ENCODE measurements at regions not wholly inside any gene's neighbourhood (a gene's known extent, or its start where the extent isn't known, plus 50 kb on each side); places are given as distances from the start of the nearest gene placed in this dataset.

GRCh38 chr18:2168022-2168421 lies 403.3 kb downstream of the METTL4 start:
- Mint-ChIP-seq H3K4me1 (peaks cover 0 to 2% (median 0%) of the 10 kb centered on the region in 3 donors), H3K4me3 (no peak overlapping the region), H3K27me3 (peaks cover 3% of the 10 kb centered on the region), H3K27ac (no peak overlapping the region), H3K36me3 (no peaks in the 10 kb centered on the region), H3K9me3 (no peaks in the 10 kb centered on the region)

- Mint-ChIP-seq H3K27me3 (peaks cover 3% of the 10 kb centered on the region), H3K9me3 (no peaks in the 10 kb centered on the region), H3K27ac (no peak overlapping the region), H3K4me3 (no peak overlapping the region), H3K4me1 (peaks cover 0 to 2% (median 0%) of the 10 kb centered on the region in 3 donors), H3K36me3 (no peaks in the 10 kb centered on the region)
Measured at GRCh38 chr18:2169656-2170055, 401.6 kb downstream of the METTL4 start.

- H3K4me1 Mint-ChIP-seq = peaks cover 0 to 2% (median 0%) of the 10 kb centered on the region in 3 donors
- H3K4me3 Mint-ChIP-seq = no peak overlapping the region
- H3K27me3 Mint-ChIP-seq = peaks cover 3% of the 10 kb centered on the region
- no peak overlapping the region for H3K27ac Mint-ChIP-seq
- H3K9me3 Mint-ChIP-seq = no peaks in the 10 kb centered on the region
- H3K36me3 Mint-ChIP-seq = peaks cover 2% of the 10 kb centered on the region
Measured at GRCh38 chr18:2171840-2172625, 399.3 kb downstream of the METTL4 start.

- Mint-ChIP-seq H3K36me3 (peaks cover 2% of the 10 kb centered on the region), H3K27me3 (peaks cover 3% of the 10 kb centered on the region), H3K4me1 (peaks cover 0 to 2% (median 0%) of the 10 kb centered on the region in 3 donors), H3K4me3 (no peak overlapping the region), H3K9me3 (no peaks in the 10 kb centered on the region), H3K27ac (no peak overlapping the region)
Measured at GRCh38 chr18:2172881-2173280, 398.4 kb downstream of the METTL4 start.

GRCh38 chr18:2173486-2173885 lies 397.8 kb downstream of the METTL4 start:
- Mint-ChIP-seq H3K9me3 (no peaks in the 10 kb centered on the region), H3K27ac (no peak overlapping the region), H3K36me3 (peaks cover 2% of the 10 kb centered on the region), H3K4me1 (peaks cover 0 to 2% (median 0%) of the 10 kb centered on the region in 3 donors), H3K27me3 (peaks cover 3% of the 10 kb centered on the region), H3K4me3 (no peak overlapping the region)

- H3K36me3 Mint-ChIP-seq = peaks cover 2% of the 10 kb centered on the region
- no peak overlapping the region for H3K27ac Mint-ChIP-seq
- H3K9me3 Mint-ChIP-seq = peaks cover 0 to 2% (median 0%) of the 10 kb centered on the region in 3 donors
- H3K27me3 Mint-ChIP-seq = peaks cover 4% of the 10 kb centered on the region
- no peaks in the 10 kb centered on the region for H3K4me1 Mint-ChIP-seq
- no peak overlapping the region for H3K4me3 Mint-ChIP-seq
Measured at GRCh38 chr18:2178036-2178435, 393.3 kb downstream of the METTL4 start.

GRCh38 chr18:2179498-2180183 lies 391.7 kb downstream of the METTL4 start:
- peaks cover 2% of the 10 kb centered on the region for H3K36me3 Mint-ChIP-seq
- H3K27ac Mint-ChIP-seq = no peak overlapping the region

GRCh38 chr18:2180586-2180985 lies 390.7 kb downstream of the METTL4 start:
- H3K36me3 Mint-ChIP-seq = no peaks in the 10 kb centered on the region
- H3K27ac Mint-ChIP-seq = no peak overlapping the region
- H3K4me1 Mint-ChIP-seq = no peaks in the 10 kb centered on the region
- peaks cover 0 to 2% (median 2%) of the 10 kb centered on the region in 3 donors for H3K9me3 Mint-ChIP-seq
- H3K4me3 Mint-ChIP-seq = no peak overlapping the region
- peaks cover 7% of the 10 kb centered on the region for H3K27me3 Mint-ChIP-seq

More at GRCh38 chr18:2179498-2180183, 391.7 kb downstream of the METTL4 start:
- H3K4me3 Mint-ChIP-seq = peak overlapping the region in 1 of 4 donors; percentile 51
- H3K4me1 Mint-ChIP-seq = no peaks in the 10 kb centered on the region
- H3K27me3 Mint-ChIP-seq = peaks cover 7% of the 10 kb centered on the region
- peaks cover 0 to 2% (median 2%) of the 10 kb centered on the region in 3 donors for H3K9me3 Mint-ChIP-seq

- peaks cover 0 to 2% (median 2%) of the 10 kb centered on the region in 3 donors for H3K9me3 Mint-ChIP-seq
- H3K4me1 Mint-ChIP-seq = no peaks in the 10 kb centered on the region
- no peak overlapping the region for H3K4me3 Mint-ChIP-seq
- H3K27me3 Mint-ChIP-seq = peaks cover 7% of the 10 kb centered on the region
- H3K27ac Mint-ChIP-seq = no peak overlapping the region
- H3K36me3 Mint-ChIP-seq = no peaks in the 10 kb centered on the region
Measured at GRCh38 chr18:2183432-2183831, 387.9 kb downstream of the METTL4 start.

GRCh38 chr18:2186967-2187366 lies 384.3 kb downstream of the METTL4 start:
- Mint-ChIP-seq H3K4me3 (no peak overlapping the region), H3K4me1 (no peaks in the 10 kb centered on the region), H3K9me3 (peaks cover 0 to 4% (median 0%) of the 10 kb centered on the region in 3 donors), H3K36me3 (no peaks in the 10 kb centered on the region), H3K27me3 (peaks cover 5% of the 10 kb centered on the region), H3K27ac (no peak overlapping the region)

- H3K36me3 Mint-ChIP-seq = no peaks in the 10 kb centered on the region
- no peak overlapping the region for H3K4me3 Mint-ChIP-seq
- peaks cover 5% of the 10 kb centered on the region for H3K27me3 Mint-ChIP-seq
- peaks cover 0 to 4% (median 3%) of the 10 kb centered on the region in 3 donors for H3K9me3 Mint-ChIP-seq
- H3K27ac Mint-ChIP-seq = no peak overlapping the region
- no peaks in the 10 kb centered on the region for H3K4me1 Mint-ChIP-seq
Measured at GRCh38 chr18:2188258-2188657, 383.0 kb downstream of the METTL4 start.

GRCh38 chr18:2191180-2191790 lies 380.0 kb downstream of the METTL4 start:
- H3K4me1 Mint-ChIP-seq = no peaks in the 10 kb centered on the region
- peaks cover 4 to 6% (median 5%) of the 10 kb centered on the region in 3 donors for H3K9me3 Mint-ChIP-seq
- no peak overlapping the region for H3K27ac Mint-ChIP-seq
- peaks cover 4% of the 10 kb centered on the region for H3K27me3 Mint-ChIP-seq
- H3K36me3 Mint-ChIP-seq = no peaks in the 10 kb centered on the region
- no peak overlapping the region for H3K4me3 Mint-ChIP-seq

GRCh38 chr18:2192562-2192961 lies 378.7 kb downstream of the METTL4 start:
- Mint-ChIP-seq H3K4me3 (no peak overlapping the region), H3K4me1 (no peaks in the 10 kb centered on the region), H3K27ac (no peak overlapping the region), H3K36me3 (no peaks in the 10 kb centered on the region), H3K27me3 (peaks cover 4% of the 10 kb centered on the region), H3K9me3 (peaks cover 4 to 6% (median 5%) of the 10 kb centered on the region in 3 donors)

GRCh38 chr18:2197946-2198345 lies 373.4 kb downstream of the METTL4 start:
- H3K27ac Mint-ChIP-seq = no peak overlapping the region
- peaks cover 2 to 10% (median 5%) of the 10 kb centered on the region in 3 donors for H3K9me3 Mint-ChIP-seq
- peaks cover 1% of the 10 kb centered on the region for H3K27me3 Mint-ChIP-seq
- no peaks in the 10 kb centered on the region for H3K4me1 Mint-ChIP-seq
- H3K4me3 Mint-ChIP-seq = peak overlapping the region in 1 of 4 donors; percentile 24
- H3K36me3 Mint-ChIP-seq = no peaks in the 10 kb centered on the region

GRCh38 chr18:2199060-2199459 lies 372.2 kb downstream of the METTL4 start:
- Mint-ChIP-seq H3K27ac (no peak overlapping the region), H3K36me3 (no peaks in the 10 kb centered on the region), H3K4me3 (no peak overlapping the region), H3K4me1 (no peaks in the 10 kb centered on the region), H3K9me3 (peaks cover 0 to 4% (median 0%) of the 10 kb centered on the region in 3 donors), H3K27me3 (peaks cover 1% of the 10 kb centered on the region)
